DND-41 (cell line): ENCODE measurements at regions not wholly inside any gene's neighbourhood (a gene's known extent, or its start where the extent isn't known, plus 50 kb on each side); places are given as distances from the start of the nearest gene placed in this dataset.

Source experiments
- ATAC-seq: fragments of 200-7000 bp; cut with Tn5 transposase; 3 replicates; pipeline ENCODE4 v1.9.1; 2021; ENCODE audit warnings: low read depth; ENCODE audit not compliant: insufficient read depth
- DNase-seq: peaks from one replicate; pipeline ENCODE4 v3.0.0-alpha.2; 2020
- H2AFZ ChIP-seq: 2 replicates; pipeline ENCODE4 v1.6.0; 2012; ENCODE audit warnings: low read depth, low read length
- H3K27ac ChIP-seq: 2 replicates; pipeline ENCODE4 v1.5.1; 2012; ENCODE audit warnings: low read length, inconsistent platforms
- H3K27me3 ChIP-seq: fragments of 200-600 bp; sonication (generic); 2 replicates; pipeline ENCODE4 v1.6.0; 2012; ENCODE audit warnings: low read length, mild to moderate bottlenecking, inconsistent platforms; ENCODE audit not compliant: insufficient read depth, poor library complexity
- H3K36me3 ChIP-seq: 2 replicates; pipeline ENCODE4 v1.5.1; 2012; ENCODE audit warnings: low read length, inconsistent platforms; ENCODE audit not compliant: insufficient read depth
- H3K4me1 ChIP-seq: 2 replicates; pipeline ENCODE4 v1.5.1; 2012; ENCODE audit warnings: mild to moderate bottlenecking, low read length; ENCODE audit not compliant: insufficient read depth
- H3K4me2 ChIP-seq: 2 replicates; pipeline ENCODE4 v1.6.0; 2012; ENCODE audit warnings: mild to moderate bottlenecking, moderate library complexity, low read length, inconsistent platforms; ENCODE audit not compliant: insufficient read depth
- H3K4me3 ChIP-seq, 2 experiments: fragments of 200-600 bp in 1 of 2; shearing (Covaris generic) in 1 of 2; 2 replicates each; pipeline ENCODE4 v1.5.1; 2012 to 2016; ENCODE audit warnings: inconsistent platforms in 2 of 2, low read length in 2 of 2, mild to moderate bottlenecking in 2 of 2, low read depth in 1 of 2, moderate library complexity in 1 of 2
- H3K79me2 ChIP-seq: 2 replicates; pipeline ENCODE4 v1.6.0; 2012; ENCODE audit warnings: low read length, inconsistent platforms; ENCODE audit not compliant: insufficient read depth
- H3K9ac ChIP-seq: 2 replicates; pipeline ENCODE4 v1.6.0; 2012; ENCODE audit warnings: low read depth, mild to moderate bottlenecking, inconsistent platforms, low read length, moderate library complexity
- H3K9me3 ChIP-seq: 2 replicates; pipeline ENCODE4 v1.5.1; 2012; ENCODE audit warnings: low read length, moderate library complexity, mild to moderate bottlenecking, inconsistent platforms; ENCODE audit not compliant: insufficient read depth, severe bottlenecking
- H4K20me1 ChIP-seq: 2 replicates; pipeline ENCODE4 v1.6.0; 2012; ENCODE audit warnings: low read length; ENCODE audit not compliant: insufficient read depth
- EZH2 ChIP-seq: IDR thresholded peaks from 3 replicates; pipeline ENCODE4 v1.6.1; 2012; ENCODE audit warnings: borderline replicate concordance, low read depth, mild to moderate bottlenecking, moderate library complexity, low read length, inconsistent platforms; ENCODE audit not compliant: severe bottlenecking
- TF ChIP-seq, protein P1 (sequence below): IDR thresholded peaks from 2 replicates; pipeline ENCODE4 v1.5.1; 2012; ENCODE audit warnings: borderline replicate concordance, low read length, moderate library complexity, mild to moderate bottlenecking; ENCODE audit not compliant: poor library complexity, severe bottlenecking; ENCODE audit errors: extremely low read depth

DNA sequence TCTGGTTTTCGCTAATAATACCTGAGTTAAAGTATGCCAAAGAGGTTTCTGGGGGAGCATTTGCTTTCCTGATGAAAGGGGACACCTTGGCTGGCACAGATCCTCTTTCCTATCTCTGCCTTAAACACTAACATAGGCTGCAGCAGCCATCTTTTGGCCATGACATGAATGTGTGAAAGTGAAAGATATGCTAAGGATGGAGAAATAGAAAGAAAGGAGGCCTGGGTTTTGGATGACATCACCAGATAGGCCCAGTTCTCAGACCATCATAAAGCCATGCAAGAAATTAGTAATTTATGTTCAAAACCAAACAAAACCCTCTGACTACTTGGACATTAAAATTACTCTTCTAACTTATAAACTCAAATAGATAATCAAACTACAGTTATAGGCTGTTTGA is 279.7 kb downstream of the COG6 start:
- H3K4me3 ChIP-seq = no peak overlapping the region
- no peak for DNase-seq
- H3K4me2 ChIP-seq = no peak overlapping the region
- no peak overlapping the region for H3K27ac ChIP-seq
- TF ChIP-seq, protein P1, sequence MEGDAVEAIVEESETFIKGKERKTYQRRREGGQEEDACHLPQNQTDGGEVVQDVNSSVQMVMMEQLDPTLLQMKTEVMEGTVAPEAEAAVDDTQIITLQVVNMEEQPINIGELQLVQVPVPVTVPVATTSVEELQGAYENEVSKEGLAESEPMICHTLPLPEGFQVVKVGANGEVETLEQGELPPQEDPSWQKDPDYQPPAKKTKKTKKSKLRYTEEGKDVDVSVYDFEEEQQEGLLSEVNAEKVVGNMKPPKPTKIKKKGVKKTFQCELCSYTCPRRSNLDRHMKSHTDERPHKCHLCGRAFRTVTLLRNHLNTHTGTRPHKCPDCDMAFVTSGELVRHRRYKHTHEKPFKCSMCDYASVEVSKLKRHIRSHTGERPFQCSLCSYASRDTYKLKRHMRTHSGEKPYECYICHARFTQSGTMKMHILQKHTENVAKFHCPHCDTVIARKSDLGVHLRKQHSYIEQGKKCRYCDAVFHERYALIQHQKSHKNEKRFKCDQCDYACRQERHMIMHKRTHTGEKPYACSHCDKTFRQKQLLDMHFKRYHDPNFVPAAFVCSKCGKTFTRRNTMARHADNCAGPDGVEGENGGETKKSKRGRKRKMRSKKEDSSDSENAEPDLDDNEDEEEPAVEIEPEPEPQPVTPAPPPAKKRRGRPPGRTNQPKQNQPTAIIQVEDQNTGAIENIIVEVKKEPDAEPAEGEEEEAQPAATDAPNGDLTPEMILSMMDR = no peak
- TF ChIP-seq EZH2 = no peak
- H3K4me1 ChIP-seq = no peaks in the 10 kb centered on the region
- no peak for ATAC-seq
- no peaks in the 10 kb centered on the region for H4K20me1 ChIP-seq
- H3K9me3 ChIP-seq = no peaks in the 10 kb centered on the region
- H3K36me3 ChIP-seq = no peaks in the 10 kb centered on the region
- H3K27me3 ChIP-seq = no peaks in the 10 kb centered on the region
- no peak overlapping the region for H3K9ac ChIP-seq
- H3K79me2 ChIP-seq = no peaks in the 10 kb centered on the region
- H2AFZ ChIP-seq = no peak overlapping the region

DNA sequence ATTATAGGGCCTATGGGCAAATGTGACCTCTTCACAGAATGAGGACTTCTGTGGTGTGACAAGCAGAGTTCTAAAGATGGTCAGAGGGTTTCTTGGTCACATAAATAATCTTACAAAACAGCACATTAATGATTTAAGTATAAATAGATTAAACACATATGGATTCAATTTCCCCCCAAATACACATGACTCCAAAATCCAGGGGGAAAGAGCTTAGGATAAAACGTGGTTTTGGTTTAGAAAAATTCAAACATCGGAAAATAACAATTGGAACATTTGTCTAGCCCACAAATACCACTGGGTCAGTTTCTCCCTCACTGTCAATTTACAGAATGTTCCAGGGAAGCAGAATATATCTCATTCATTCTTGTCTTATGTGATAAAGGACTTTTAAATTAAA is 283.1 kb downstream of the COG6 start:
- no peaks in the 10 kb centered on the region for H3K36me3 ChIP-seq
- no peak overlapping the region for H3K27ac ChIP-seq
- H4K20me1 ChIP-seq = no peaks in the 10 kb centered on the region
- no peaks in the 10 kb centered on the region for H3K9me3 ChIP-seq
- TF ChIP-seq, protein P1 = no peak
- no peak for TF ChIP-seq EZH2
- DNase-seq = no peak
- no peak for ATAC-seq
- no peaks in the 10 kb centered on the region for H3K4me1 ChIP-seq
- H3K4me3 ChIP-seq = no peak overlapping the region
- no peaks in the 10 kb centered on the region for H3K79me2 ChIP-seq
- no peak overlapping the region for H3K4me2 ChIP-seq
- no peak overlapping the region for H2AFZ ChIP-seq
- no peaks in the 10 kb centered on the region for H3K27me3 ChIP-seq
- no peak overlapping the region for H3K9ac ChIP-seq

DNA sequence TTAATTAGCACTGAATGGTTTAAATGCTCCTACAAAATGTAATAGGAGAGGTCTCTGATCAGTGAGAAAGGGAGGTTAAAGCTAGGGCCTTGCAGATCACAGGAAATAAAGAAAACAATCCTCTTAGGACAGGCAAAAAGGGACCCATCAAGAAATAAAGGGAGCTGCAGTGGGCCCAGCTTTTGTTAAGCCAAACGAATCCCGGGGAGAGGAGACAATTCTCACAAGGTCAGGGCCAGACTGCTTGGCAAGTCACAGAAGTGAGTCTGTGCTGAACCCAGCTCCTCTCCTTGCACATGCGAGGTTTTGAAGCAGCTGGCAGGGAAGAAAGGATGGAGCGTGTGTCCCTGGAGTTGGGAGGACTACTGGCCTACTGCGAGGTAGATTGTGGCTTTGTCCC is 285.8 kb downstream of the COG6 start:
- DNase-seq (no peak), ATAC-seq (no peak)
- Histone ChIP-seq H3K9ac (no peak overlapping the region), H3K36me3 (no peaks in the 10 kb centered on the region), H3K27me3 (no peaks in the 10 kb centered on the region), H3K79me2 (no peaks in the 10 kb centered on the region), H2AFZ (no peak overlapping the region), H3K4me2 (no peak overlapping the region), H3K9me3 (no peaks in the 10 kb centered on the region), H4K20me1 (no peaks in the 10 kb centered on the region), H3K4me1 (no peaks in the 10 kb centered on the region), H3K4me3 (no peak overlapping the region), H3K27ac (no peak overlapping the region)
- TF ChIP-seq, protein P1 = no peak

DNA sequence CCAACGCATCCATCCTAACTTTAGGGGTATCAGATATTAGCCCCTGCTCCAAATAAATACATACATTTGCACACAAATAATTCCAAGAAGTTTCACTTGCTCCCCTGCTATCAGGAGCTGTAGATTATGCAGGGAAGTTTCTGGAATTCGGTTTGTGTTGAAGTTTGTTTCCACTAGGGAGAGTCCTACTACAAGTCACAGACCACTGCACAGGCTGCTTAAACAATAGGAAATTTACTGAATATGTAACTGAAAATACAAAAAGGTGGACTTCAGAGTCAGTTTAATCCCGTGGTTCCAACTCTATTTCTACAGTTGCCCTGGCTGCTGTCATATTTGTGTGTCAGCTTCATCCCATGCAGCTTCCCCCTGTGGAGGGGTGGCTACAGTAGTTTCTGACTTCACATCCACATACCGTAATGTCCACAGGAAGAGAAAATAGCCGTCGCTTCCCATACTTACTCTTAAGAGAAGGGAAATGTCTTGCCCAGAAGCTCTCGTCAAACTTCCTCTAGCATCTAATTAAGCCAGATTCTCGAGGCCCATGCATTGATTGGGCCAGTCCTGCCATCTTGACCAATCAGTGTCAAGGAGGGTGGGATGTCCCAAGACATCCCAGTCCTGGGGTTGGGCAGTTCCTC is 286.6 kb downstream of the COG6 start:
- DNase-seq (no peak), ATAC-seq (no peak)
- Histone ChIP-seq H3K79me2 (no peaks in the 10 kb centered on the region), H3K9me3 (no peaks in the 10 kb centered on the region), H3K27ac (no peak overlapping the region), H3K4me1 (no peaks in the 10 kb centered on the region), H3K4me3 (no peak overlapping the region), H3K9ac (no peak overlapping the region), H4K20me1 (no peaks in the 10 kb centered on the region), H3K36me3 (no peaks in the 10 kb centered on the region), H3K27me3 (no peaks in the 10 kb centered on the region), H2AFZ (no peak overlapping the region), H3K4me2 (no peak overlapping the region)
- no peak for TF ChIP-seq EZH2
- TF ChIP-seq, protein P1 = no peak
